ENCODE measurements at regions not wholly inside any gene's neighbourhood (a gene's known extent, or its start where the extent isn't known, plus 50 kb on each side); places are given as distances from the start of the nearest gene placed in this dataset.

- H3K27ac ChIP-seq (ENCODE audit: insufficient read depth, low read depth, low read length) = no peak overlapping the region
- H3K9me1 ChIP-seq (replicated peaks; ENCODE audit: control insufficient read depth, extremely low read depth, insufficient read depth, low read length) = no peaks in the 10 kb centered on the region
- TF ChIP-seq MYC (IDR thresholded peaks at IDR 0.05; ENCODE audit: low read depth, low read length) = no peak
- no peak for TF ChIP-seq POLR2AphosphoS5 (IDR thresholded peaks at IDR 0.05; ENCODE audit: insufficient read depth, low read depth, low read length)
- no peak for TF ChIP-seq CTCF (IDR thresholded peaks at IDR 0.05; ENCODE audit: extremely low read depth in 1 of 2, insufficient read depth in 1 of 2, low read depth in 1 of 2, low read length in 2 of 2)
- no peak for TF ChIP-seq POLR2A (IDR thresholded peaks at IDR 0.05; ENCODE audit: low read depth, low read length)
- no peak for TF ChIP-seq GATA2 (IDR thresholded peaks at IDR 0.05; ENCODE audit: insufficient read depth, insufficient read length, low read depth, low read length)
- TF ChIP-seq EZH2 (IDR thresholded peaks at IDR 0.05; ENCODE audit: borderline replicate concordance, low read depth, low read length, severe bottlenecking) = no peak
- no peak for TF ChIP-seq FOS (IDR thresholded peaks at IDR 0.05; ENCODE audit: borderline replicate concordance, insufficient read depth, low read length)
- TF ChIP-seq JUN (IDR thresholded peaks at IDR 0.05; ENCODE audit: borderline replicate concordance, insufficient read depth, insufficient read length, low read depth) = no peak
- no peak for TF ChIP-seq MAX (IDR thresholded peaks at IDR 0.05; ENCODE audit: insufficient read depth, insufficient read length)
- no peak overlapping the region for H2AFZ ChIP-seq (ENCODE audit: low read depth, low read length)
- no peaks in the 10 kb centered on the region for H4K20me1 ChIP-seq (replicated peaks; ENCODE audit: control insufficient read depth, extremely low read depth, insufficient read depth, low read length)
- H3K9me3 ChIP-seq (replicated peaks; ENCODE audit: control insufficient read depth, insufficient read depth, low read length) = no peaks in the 10 kb centered on the region
- DNase-seq (ENCODE audit: low read depth, low spot score) (no peak), FAIRE-seq (no peak)
- H3K79me2 ChIP-seq (ENCODE audit: control insufficient read depth, insufficient read depth, low read length) = no peaks in the 10 kb centered on the region
- intact Hi-C loops (cut with micrococcal nuclease) = no loop called here
- dilution Hi-C loops (cut with MboI; ENCODE audit: extremely low pct_ligation_motif_present, low sequenced_read_pairs) = no loop called here
- no peak overlapping the region for H3K4me3 ChIP-seq (replicated peaks in 1 of 3; ENCODE audit: insufficient read depth in 1 of 3, low read depth in 1 of 3, low read length in 3 of 3)
- no peaks in the 10 kb centered on the region for H3K27me3 ChIP-seq (ENCODE audit: control insufficient read depth in 2 of 2, insufficient read depth in 2 of 2, low read length in 2 of 2)
- H3K4me2 ChIP-seq (ENCODE audit: insufficient read depth, low read length) = no peak overlapping the region
- H3K36me3 ChIP-seq (ENCODE audit: control insufficient read depth in 2 of 2, extremely low read depth in 1 of 2, insufficient read depth in 2 of 2, low read length in 2 of 2) = no peaks in the 10 kb centered on the region
- POLR2A ChIA-PET = no interaction called here
- no peaks in the 10 kb centered on the region for H3K4me1 ChIP-seq (ENCODE audit: control insufficient read depth, extremely low read depth, insufficient read depth, low read length)
- BruUV-seq (replicated peaks) = no TSS peak
- CTCF ChIA-PET = interaction anchor here (1.1 kb wide), 1 partner anchor 19 kb away, joined by 3 read pairs; no protein-coding TSS in a partner anchor
- H3K9ac ChIP-seq (replicated peaks; ENCODE audit: extremely low read depth, insufficient read depth, low read length) = no peak overlapping the region
Observed at GRCh38 chr13:56247692-56248091, 893.0 kb upstream of the PRR20A start.
